ENCODE measurements at regions not wholly inside any gene's neighbourhood (a gene's known extent, or its start where the extent isn't known, plus 50 kb on each side); places are given as distances from the start of the nearest gene placed in this dataset.

GRCh38 chr15:69781411-69782125 lies 316.1 kb downstream of the TLE3 start:
- no peak overlapping the region for H3K4me3 ChIP-seq
- peak; percentile 68 for DNase-seq (ENCODE audit: extremely low spot score)
- H3K4me1 ChIP-seq, result peaks cover 0 to 5% (median 0%) of the 10 kb centered on the region in 4 donors
- 84% methylated on average over 6 of the region's 6 CpGs for WGBS
- no peaks in the 10 kb centered on the region for H3K36me3 ChIP-seq
- no peaks in the 10 kb centered on the region for H3K27me3 ChIP-seq
- no peaks in the 10 kb centered on the region for H3K9me3 ChIP-seq
- H3K27ac ChIP-seq (replicated peaks in 1 of 4), result no peak overlapping the region
- TF ChIP-seq POLR2AphosphoS5 (IDR thresholded peaks at IDR 0.05), result no peak
- no peak for TF ChIP-seq POLR2A (IDR thresholded peaks at IDR 0.05; ENCODE audit: low read depth)
- no peak for TF ChIP-seq CTCF (IDR thresholded peaks at IDR 0.05)
- no peak for TF ChIP-seq EP300 (IDR thresholded peaks at IDR 0.05)
- intact Hi-C loops (cut with DNase I), result no loop called here

GRCh38 chr15:69782139-69782658 lies 315.5 kb downstream of the TLE3 start:
- intact Hi-C loops (cut with DNase I), result no loop called here
- TF ChIP-seq POLR2AphosphoS5 (IDR thresholded peaks at IDR 0.05) (no peak), CTCF (IDR thresholded peaks at IDR 0.05) (no peak), EP300 (IDR thresholded peaks at IDR 0.05) (no peak), POLR2A (IDR thresholded peaks at IDR 0.05; ENCODE audit: low read depth) (no peak)
- WGBS, result 67% methylated on average over 1 of the region's 1 CpG
- H3K4me3 ChIP-seq, result no peak overlapping the region
- H3K36me3 ChIP-seq, result no peaks in the 10 kb centered on the region
- no peak for DNase-seq (ENCODE audit: extremely low spot score)
- peaks cover 0 to 5% (median 0%) of the 10 kb centered on the region in 4 donors for H3K4me1 ChIP-seq
- H3K27me3 ChIP-seq, result no peaks in the 10 kb centered on the region
- H3K9me3 ChIP-seq, result no peaks in the 10 kb centered on the region
- no peak overlapping the region for H3K27ac ChIP-seq (replicated peaks in 1 of 4)

DNA sequence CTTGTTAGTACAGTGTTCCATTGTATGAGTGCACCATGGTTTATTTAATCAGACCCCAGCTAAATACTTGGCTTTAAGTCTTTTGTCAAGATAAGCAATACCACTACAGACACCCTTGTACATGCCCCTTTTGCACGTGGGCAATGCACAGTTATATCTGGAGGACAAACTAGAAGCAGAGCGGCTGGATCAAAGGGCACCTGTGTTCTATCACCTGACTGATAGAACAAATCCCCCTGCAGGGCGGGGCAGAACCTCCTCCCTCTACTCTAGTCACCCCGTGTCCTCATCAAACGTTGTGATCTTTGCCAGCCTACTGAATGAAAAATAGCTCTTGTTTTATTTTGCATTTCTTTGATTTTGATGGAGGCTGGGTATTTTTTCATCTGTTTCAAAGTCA lies 314.9 kb downstream of the TLE3 start:
- H3K27ac ChIP-seq (replicated peaks in 1 of 4), result no peak overlapping the region
- H3K4me3 ChIP-seq, result no peak overlapping the region
- H3K36me3 ChIP-seq, result no peaks in the 10 kb centered on the region
- H3K27me3 ChIP-seq, result no peaks in the 10 kb centered on the region
- DNase-seq (ENCODE audit: extremely low spot score), result peak; percentile 57
- WGBS, result 63% methylated on average over 5 of the region's 5 CpGs
- peaks cover 0 to 5% (median 0%) of the 10 kb centered on the region in 4 donors for H3K4me1 ChIP-seq
- intact Hi-C loops (cut with DNase I), result no loop called here
- TF ChIP-seq CTCF (IDR thresholded peaks at IDR 0.05) (no peak), EP300 (IDR thresholded peaks at IDR 0.05) (no peak), POLR2AphosphoS5 (IDR thresholded peaks at IDR 0.05) (no peak), POLR2A (IDR thresholded peaks at IDR 0.05; ENCODE audit: low read depth) (no peak)
- H3K9me3 ChIP-seq, result no peaks in the 10 kb centered on the region

DNA sequence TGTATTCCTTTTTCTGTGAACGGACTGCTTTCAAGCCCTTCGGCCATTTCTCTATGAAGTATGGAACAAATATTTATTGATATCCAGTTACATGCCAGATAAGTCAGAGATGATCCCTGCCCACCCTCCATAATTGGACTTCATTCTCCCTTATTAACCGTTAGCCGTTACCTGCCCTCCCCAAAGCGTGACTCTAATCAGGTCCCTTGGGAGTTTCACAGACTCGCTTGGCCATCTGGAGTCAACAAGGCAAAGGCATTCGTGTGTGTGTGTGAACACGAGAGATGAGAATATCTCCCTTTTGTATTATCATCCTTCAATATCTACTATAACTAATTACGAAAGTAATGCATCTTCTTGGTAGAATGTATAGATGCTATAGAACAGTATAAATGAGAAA lies 314.5 kb downstream of the TLE3 start:
- no peak overlapping the region for H3K27ac ChIP-seq (replicated peaks in 1 of 4)
- no peak for TF ChIP-seq EP300 (IDR thresholded peaks at IDR 0.05)
- TF ChIP-seq POLR2AphosphoS5 (IDR thresholded peaks at IDR 0.05), result no peak
- TF ChIP-seq CTCF (IDR thresholded peaks at IDR 0.05), result no peak
- no peak for TF ChIP-seq POLR2A (IDR thresholded peaks at IDR 0.05; ENCODE audit: low read depth)
- no peak for DNase-seq (ENCODE audit: extremely low spot score)
- WGBS, result 76% methylated on average over 9 of the region's 9 CpGs
- H3K9me3 ChIP-seq, result no peaks in the 10 kb centered on the region
- H3K36me3 ChIP-seq, result no peaks in the 10 kb centered on the region
- intact Hi-C loops (cut with DNase I), result no loop called here
- H3K4me3 ChIP-seq, result no peak overlapping the region
- no peaks in the 10 kb centered on the region for H3K27me3 ChIP-seq
- peaks cover 0 to 5% (median 0%) of the 10 kb centered on the region in 4 donors for H3K4me1 ChIP-seq

Measured in esophagus muscularis mucosa (tissue), 4 donors.